Keratinocyte (primary cell): ENCODE measurements at regions not wholly inside any gene's neighbourhood (a gene's known extent, or its start where the extent isn't known, plus 50 kb on each side); places are given as distances from the start of the nearest gene placed in this dataset.

Source experiments
- CTCF ChIP-seq, 3 experiments: IDR thresholded peaks in 1 of 3; conservative IDR thresholded peaks in 1 of 3; optimal IDR thresholded peaks in 1 of 3; 2 replicates in 2 of 3; 3 replicates in 1 of 3; pipeline versions ENCODE3 to v1.5.1; 2011; ENCODE audit warnings: low read length in 3 of 3, mild to moderate bottlenecking in 3 of 3, moderate library complexity in 2 of 3, control low read depth in 1 of 3, inconsistent platforms in 1 of 3; ENCODE audit not compliant: insufficient read depth in 2 of 3; ENCODE audit errors: extremely low read depth in 1 of 3
- EZH2 ChIP-seq: IDR thresholded peaks from one replicate; pipeline ENCODE4 v1.6.1; 2012; ENCODE audit warnings: inconsistent platforms, mild to moderate bottlenecking, low read length, moderate library complexity

GRCh38 chr5:68534131-68534940, 318.8 kb downstream of the PIK3R1 start:
- no peak for TF ChIP-seq CTCF (optimal IDR thresholded peaks at IDR 0.05 in 1 of 3, IDR thresholded peaks at IDR 0.05 in 1 of 3, conservative IDR thresholded peaks at IDR 0.05 in 1 of 3; ENCODE audit: extremely low read depth in 1 of 3, insufficient read depth in 2 of 3, low read length in 3 of 3)
- no peak for TF ChIP-seq EZH2
